ENCODE measurements at regions not wholly inside any gene's neighbourhood (a gene's known extent, or its start where the extent isn't known, plus 50 kb on each side); places are given as distances from the start of the nearest gene placed in this dataset.

- no peak for DNase-seq
- CTCF ChIA-PET: no interaction called here
- H3K36me3 Mint-ChIP-seq (ENCODE audit: low read depth): no peaks in the 10 kb centered on the region
- H3K27me3 Mint-ChIP-seq (ENCODE audit: low read depth): no peaks in the 10 kb centered on the region
- peaks cover 16% of the 10 kb centered on the region for H3K9me3 Mint-ChIP-seq
- H3K4me1 Mint-ChIP-seq (ENCODE audit: low read depth): no peaks in the 10 kb centered on the region
- intact Hi-C loops (cut with micrococcal nuclease): no loop called here
- H3K4me3 Mint-ChIP-seq: no peak overlapping the region
- H3K27ac Mint-ChIP-seq: no peak overlapping the region
Measured at GRCh38 chr3:83195243-83195642, 1433.8 kb upstream of the GBE1 start.

GRCh38 chr3:83193526-83193925 lies 1432.1 kb upstream of the GBE1 start:
- Mint-ChIP-seq H3K9me3 (peaks cover 15% of the 10 kb centered on the region), H3K36me3 (ENCODE audit: low read depth) (no peaks in the 10 kb centered on the region), H3K4me3 (no peak overlapping the region), H3K4me1 (ENCODE audit: low read depth) (no peaks in the 10 kb centered on the region), H3K27me3 (ENCODE audit: low read depth) (no peaks in the 10 kb centered on the region), H3K27ac (no peak overlapping the region)
- no peak for DNase-seq
- CTCF ChIA-PET: no interaction called here
- intact Hi-C loops (cut with micrococcal nuclease): no loop called here

GRCh38 chr3:83189634-83190033 lies 1428.2 kb upstream of the GBE1 start:
- peaks cover 13% of the 10 kb centered on the region for H3K9me3 Mint-ChIP-seq
- CTCF ChIA-PET: interaction anchor here (0.6 kb wide), 1 partner anchor 1586 kb away, joined by 3 read pairs; no protein-coding TSS in a partner anchor
- no peak for DNase-seq
- H3K27me3 Mint-ChIP-seq (ENCODE audit: low read depth): no peaks in the 10 kb centered on the region
- H3K27ac Mint-ChIP-seq: no peak overlapping the region
- no peaks in the 10 kb centered on the region for H3K4me1 Mint-ChIP-seq (ENCODE audit: low read depth)
- intact Hi-C loops (cut with micrococcal nuclease): no loop called here
- no peaks in the 10 kb centered on the region for H3K36me3 Mint-ChIP-seq (ENCODE audit: low read depth)
- no peak overlapping the region for H3K4me3 Mint-ChIP-seq

- intact Hi-C loops (cut with micrococcal nuclease): no loop called here
- Mint-ChIP-seq H3K4me1 (ENCODE audit: low read depth) (no peaks in the 10 kb centered on the region), H3K9me3 (peaks cover 1% of the 10 kb centered on the region), H3K27ac (no peak overlapping the region), H3K27me3 (ENCODE audit: low read depth) (no peaks in the 10 kb centered on the region), H3K4me3 (no peak overlapping the region), H3K36me3 (ENCODE audit: low read depth) (no peaks in the 10 kb centered on the region)
- CTCF ChIA-PET: no interaction called here
- DNase-seq: no peak
Measured at GRCh38 chr3:83169473-83169872, 1408.0 kb upstream of the GBE1 start.

GRCh38 chr3:83150896-83151295 lies 1389.5 kb upstream of the GBE1 start:
- H3K4me1 Mint-ChIP-seq (ENCODE audit: low read depth): no peaks in the 10 kb centered on the region
- no peak overlapping the region for H3K27ac Mint-ChIP-seq
- CTCF ChIA-PET: no interaction called here
- intact Hi-C loops (cut with micrococcal nuclease): no loop called here
- peaks cover 3% of the 10 kb centered on the region for H3K9me3 Mint-ChIP-seq
- no peaks in the 10 kb centered on the region for H3K27me3 Mint-ChIP-seq (ENCODE audit: low read depth)
- H3K4me3 Mint-ChIP-seq: no peak overlapping the region
- no peaks in the 10 kb centered on the region for H3K36me3 Mint-ChIP-seq (ENCODE audit: low read depth)
- no peak for DNase-seq

- Mint-ChIP-seq H3K9me3 (peaks cover 9% of the 10 kb centered on the region), H3K27me3 (ENCODE audit: low read depth) (no peaks in the 10 kb centered on the region), H3K4me1 (ENCODE audit: low read depth) (no peaks in the 10 kb centered on the region), H3K36me3 (ENCODE audit: low read depth) (no peaks in the 10 kb centered on the region), H3K27ac (no peak overlapping the region), H3K4me3 (no peak overlapping the region)
- intact Hi-C loops (cut with micrococcal nuclease): no loop called here
- DNase-seq: no peak
- CTCF ChIA-PET: no interaction called here
Measured at GRCh38 chr3:83140983-83141382, 1379.5 kb upstream of the GBE1 start.

GRCh38 chr3:83131236-83131635 lies 1369.8 kb upstream of the GBE1 start:
- Mint-ChIP-seq H3K36me3 (ENCODE audit: low read depth) (no peaks in the 10 kb centered on the region), H3K4me1 (ENCODE audit: low read depth) (no peaks in the 10 kb centered on the region), H3K27me3 (ENCODE audit: low read depth) (no peaks in the 10 kb centered on the region), H3K4me3 (no peak overlapping the region), H3K9me3 (peaks cover 6% of the 10 kb centered on the region), H3K27ac (no peak overlapping the region)
- DNase-seq: no peak
- CTCF ChIA-PET: no interaction called here
- intact Hi-C loops (cut with micrococcal nuclease): no loop called here

GRCh38 chr3:83122774-83123350 lies 1361.4 kb upstream of the GBE1 start:
- H3K27me3 Mint-ChIP-seq (ENCODE audit: low read depth): no peaks in the 10 kb centered on the region
- no peaks in the 10 kb centered on the region for H3K4me1 Mint-ChIP-seq (ENCODE audit: low read depth)
- H3K27ac Mint-ChIP-seq: no peak overlapping the region
- DNase-seq: no peak
- intact Hi-C loops (cut with micrococcal nuclease): no loop called here
- H3K36me3 Mint-ChIP-seq (ENCODE audit: low read depth): no peaks in the 10 kb centered on the region
- H3K9me3 Mint-ChIP-seq: peaks cover 6% of the 10 kb centered on the region
- no peak overlapping the region for H3K4me3 Mint-ChIP-seq
- CTCF ChIA-PET: no interaction called here

GRCh38 chr3:83093222-83093572 lies 1331.8 kb upstream of the GBE1 start:
- peaks cover 4% of the 10 kb centered on the region for H3K9me3 Mint-ChIP-seq
- H3K27ac Mint-ChIP-seq: no peak overlapping the region
- H3K4me1 Mint-ChIP-seq (ENCODE audit: low read depth): no peaks in the 10 kb centered on the region
- CTCF ChIA-PET: no interaction called here
- DNase-seq: no peak
- intact Hi-C loops (cut with micrococcal nuclease): no loop called here
- no peaks in the 10 kb centered on the region for H3K27me3 Mint-ChIP-seq (ENCODE audit: low read depth)
- no peak overlapping the region for H3K4me3 Mint-ChIP-seq
- no peaks in the 10 kb centered on the region for H3K36me3 Mint-ChIP-seq (ENCODE audit: low read depth)

GRCh38 chr3:83092521-83093221 lies 1331.2 kb upstream of the GBE1 start:
- no peaks in the 10 kb centered on the region for H3K27me3 Mint-ChIP-seq (ENCODE audit: low read depth)
- no peak overlapping the region for H3K4me3 Mint-ChIP-seq
- CTCF ChIA-PET: no interaction called here
- intact Hi-C loops (cut with micrococcal nuclease): no loop called here
- H3K4me1 Mint-ChIP-seq (ENCODE audit: low read depth): no peaks in the 10 kb centered on the region
- no peaks in the 10 kb centered on the region for H3K36me3 Mint-ChIP-seq (ENCODE audit: low read depth)
- no peak overlapping the region for H3K27ac Mint-ChIP-seq
- DNase-seq: no peak
- peaks cover 4% of the 10 kb centered on the region for H3K9me3 Mint-ChIP-seq

- Mint-ChIP-seq H3K4me3 (no peak overlapping the region), H3K36me3 (ENCODE audit: low read depth) (no peaks in the 10 kb centered on the region)
- CTCF ChIA-PET: no interaction called here
Measured at GRCh38 chr3:83076041-83076440, 1314.6 kb upstream of the GBE1 start.

GRCh38 chr3:83074485-83074884 lies 1313.0 kb upstream of the GBE1 start:
- Mint-ChIP-seq H3K27ac (no peak overlapping the region), H3K27me3 (ENCODE audit: low read depth) (no peaks in the 10 kb centered on the region), H3K9me3 (peaks cover 11% of the 10 kb centered on the region), H3K4me1 (ENCODE audit: low read depth) (no peaks in the 10 kb centered on the region), H3K36me3 (ENCODE audit: low read depth) (no peaks in the 10 kb centered on the region), H3K4me3 (no peak overlapping the region)
- DNase-seq: no peak
- intact Hi-C loops (cut with micrococcal nuclease): no loop called here
- CTCF ChIA-PET: no interaction called here

More at GRCh38 chr3:83076041-83076440, 1314.6 kb upstream of the GBE1 start:
- Mint-ChIP-seq H3K27ac (no peak overlapping the region), H3K9me3 (peaks cover 13% of the 10 kb centered on the region), H3K4me1 (ENCODE audit: low read depth) (no peaks in the 10 kb centered on the region), H3K27me3 (ENCODE audit: low read depth) (no peaks in the 10 kb centered on the region)
- intact Hi-C loops (cut with micrococcal nuclease): no loop called here
- DNase-seq: no peak

- CTCF ChIA-PET: no interaction called here
- Mint-ChIP-seq H3K27ac (no peak overlapping the region), H3K4me1 (ENCODE audit: low read depth) (no peaks in the 10 kb centered on the region), H3K4me3 (no peak overlapping the region), H3K27me3 (ENCODE audit: low read depth) (no peaks in the 10 kb centered on the region), H3K9me3 (peaks cover 12% of the 10 kb centered on the region), H3K36me3 (ENCODE audit: low read depth) (no peaks in the 10 kb centered on the region)
- intact Hi-C loops (cut with micrococcal nuclease): no loop called here
- no peak for DNase-seq
Measured at GRCh38 chr3:83065851-83066460, 1304.5 kb upstream of the GBE1 start.

Data from activated naive CD4-positive, alpha-beta T cell treated with anti-CD3 and anti-CD28 coated beads for 36 hours (primary cell).